ENCODE measurements at regions not wholly inside any gene's neighbourhood (a gene's known extent, or its start where the extent isn't known, plus 50 kb on each side); places are given as distances from the start of the nearest gene placed in this dataset.
A peak's percentile ranks its signal among the peaks of the same experiment; 100 is the strongest.

GRCh38 chr2:7419814-7420311 is 502.7 kb downstream of the RNF144A start:
- TF ChIP-seq POLR2A (IDR thresholded peaks at IDR 0.05), result no peak
- no peak for TF ChIP-seq CTCF (IDR thresholded peaks at IDR 0.05 in 4 of 5, conservative IDR thresholded peaks at IDR 0.05 in 1 of 5)
- H3K27me3 ChIP-seq, result peaks cover 0 to 5% (median 0%) of the 10 kb centered on the region in 3 donors
- no peak for DNase-seq
- intact Hi-C loops (cut with DNase I; ENCODE audit: low total_unique reads), result no loop called here
- H3K27ac ChIP-seq, result no peak overlapping the region
- no peak overlapping the region for H3K4me3 ChIP-seq
- ATAC-seq, result no peak
- in situ Hi-C loops (cut with MboI; ENCODE audit: low sequenced_read_pairs in 4 of 4), result loop anchor here in 3 of 4 donors (5.0 to 10.0 kb wide), 2 partner anchors 1265 to 1267 kb away; partner anchors contain the start of gene ID2 (in 2 of the 3)
- H3K36me3 ChIP-seq, result no peaks in the 10 kb centered on the region
- no peaks in the 10 kb centered on the region for H3K9me3 ChIP-seq
- no peaks in the 10 kb centered on the region for H3K4me1 ChIP-seq

GRCh38 chr2:7420530-7420929 is 503.3 kb downstream of the RNF144A start:
- TF ChIP-seq POLR2A (IDR thresholded peaks at IDR 0.05) (no peak), CTCF (IDR thresholded peaks at IDR 0.05 in 4 of 5, conservative IDR thresholded peaks at IDR 0.05 in 1 of 5) (no peak)
- in situ Hi-C loops (cut with MboI; ENCODE audit: low sequenced_read_pairs in 4 of 4), result loop anchor here in 3 of 4 donors (5.0 to 10.0 kb wide), 2 partner anchors 1264 to 1267 kb away; partner anchors contain the start of gene ID2 (in 2 of the 3)
- Histone ChIP-seq H3K4me1 (no peaks in the 10 kb centered on the region), H3K9me3 (no peaks in the 10 kb centered on the region), H3K27ac (no peak overlapping the region), H3K36me3 (no peaks in the 10 kb centered on the region), H3K4me3 (no peak overlapping the region), H3K27me3 (peaks cover 0 to 5% (median 0%) of the 10 kb centered on the region in 3 donors)
- no peak for DNase-seq
- no peak for ATAC-seq
- intact Hi-C loops (cut with DNase I; ENCODE audit: low total_unique reads), result no loop called here

GRCh38 chr2:7424481-7424880 is 507.3 kb downstream of the RNF144A start:
- no peaks in the 10 kb centered on the region for H3K9me3 ChIP-seq
- DNase-seq (no peak), ATAC-seq (no peak)
- peaks cover 3 to 7% (median 5%) of the 10 kb centered on the region in 3 donors for H3K27me3 ChIP-seq
- no peak overlapping the region for H3K27ac ChIP-seq
- H3K4me1 ChIP-seq, result no peaks in the 10 kb centered on the region
- intact Hi-C loops (cut with DNase I; ENCODE audit: low total_unique reads), result no loop called here
- no peak overlapping the region for H3K4me3 ChIP-seq
- TF ChIP-seq POLR2A (IDR thresholded peaks at IDR 0.05) (no peak), CTCF (IDR thresholded peaks at IDR 0.05 in 4 of 5, conservative IDR thresholded peaks at IDR 0.05 in 1 of 5) (no peak)
- in situ Hi-C loops (cut with MboI; ENCODE audit: low sequenced_read_pairs in 4 of 4), result loop anchor here in 3 of 4 donors (5.0 to 10.0 kb wide), 2 partner anchors 1260 to 1263 kb away; partner anchors contain the start of gene ID2 (in 2 of the 3)
- no peaks in the 10 kb centered on the region for H3K36me3 ChIP-seq

- peaks cover 7 to 23% (median 19%) of the 10 kb centered on the region in 3 donors for H3K27me3 ChIP-seq
Measured at GRCh38 chr2:7427293-7428060, 510.3 kb downstream of the RNF144A start.

More at GRCh38 chr2:7427293-7428060, 510.3 kb downstream of the RNF144A start:
- Histone ChIP-seq H3K27ac (no peak overlapping the region), H3K4me1 (no peaks in the 10 kb centered on the region), H3K4me3 (no peak overlapping the region), H3K36me3 (no peaks in the 10 kb centered on the region), H3K9me3 (no peaks in the 10 kb centered on the region)
- ATAC-seq, result peak; percentile 26 to 39
- DNase-seq, result no peak
- in situ Hi-C loops (cut with MboI; ENCODE audit: low sequenced_read_pairs in 4 of 4), result loop anchor here in 3 of 4 donors (5.0 to 10.0 kb wide), 2 partner anchors 1257 to 1260 kb away; partner anchors contain the start of gene ID2 (in 2 of the 3)
- TF ChIP-seq CTCF (IDR thresholded peaks at IDR 0.05 in 4 of 5, conservative IDR thresholded peaks at IDR 0.05 in 1 of 5) (peak; percentile 38 to 63 (median 52)), POLR2A (IDR thresholded peaks at IDR 0.05) (no peak)
- intact Hi-C loops (cut with DNase I; ENCODE audit: low total_unique reads), result no loop called here
